ENCODE measurements at regions not wholly inside any gene's neighbourhood (a gene's known extent, or its start where the extent isn't known, plus 50 kb on each side); places are given as distances from the start of the nearest gene placed in this dataset.

DNA sequence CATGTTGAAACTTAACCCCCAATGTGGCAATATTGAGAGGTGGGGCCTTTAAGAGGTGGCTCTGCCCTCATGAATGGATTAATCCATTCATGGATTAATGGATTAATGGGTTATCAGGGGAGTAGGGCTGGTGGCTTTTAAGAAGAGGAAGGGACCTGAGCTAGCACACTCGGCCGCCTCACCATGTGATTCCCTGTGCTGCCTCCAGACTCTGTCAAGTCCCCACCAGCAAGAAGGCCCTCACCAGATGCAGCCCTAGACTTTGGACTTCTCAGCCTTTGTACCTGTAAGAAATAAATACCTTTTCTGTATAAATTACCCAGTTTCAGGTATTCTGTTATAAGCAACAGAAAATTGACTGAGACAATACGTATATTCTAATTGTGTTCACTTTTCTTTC is 272.2 kb upstream of the DMRT1 start:
- H3K9me3 ChIP-seq (ENCODE audit: control insufficient read depth, insufficient read depth, low read depth, low read length) = no peaks in the 10 kb centered on the region
- CTCF ChIA-PET = interaction anchor here (0.7 kb wide), 1 partner anchor 106 kb away, joined by 3 read pairs; no protein-coding TSS in a partner anchor
- H3K4me1 ChIP-seq (ENCODE audit: control insufficient read depth, insufficient read depth, low read length) = no peaks in the 10 kb centered on the region
- no peak overlapping the region for H3K27ac ChIP-seq (ENCODE audit: extremely low read depth, low read depth, low read length)
- POLR2A ChIA-PET = no interaction called here
- H3K4me3 ChIP-seq (ENCODE audit: low read depth, low read length) = no peak overlapping the region
- no peak for TF ChIP-seq SP2 (tag by site-specific recombination; IDR thresholded peaks at IDR 0.05)
- no peak for TF ChIP-seq ZNF830 (tag by site-specific recombination; IDR thresholded peaks at IDR 0.05; ENCODE audit: low read depth)
- TF ChIP-seq ZNF221 (tag by site-specific recombination; IDR thresholded peaks at IDR 0.05; ENCODE audit: borderline replicate concordance) = no peak
- no peak for TF ChIP-seq BCL6B (tag by site-specific recombination; IDR thresholded peaks at IDR 0.05)
- no peak for TF ChIP-seq ZNF175 (tag by site-specific recombination; IDR thresholded peaks at IDR 0.05)
- no peak for TF ChIP-seq ZNF555 (tag by site-specific recombination; conservative IDR thresholded peaks at IDR 0.05)
- no peak for TF ChIP-seq HOXC10 (CRISPR knock-in tag; IDR thresholded peaks at IDR 0.05)
- no peak for TF ChIP-seq SCRT2 (tag by site-specific recombination; IDR thresholded peaks at IDR 0.05)
- no peak for TF ChIP-seq ZNF544 (tag by site-specific recombination; IDR thresholded peaks at IDR 0.05)
- TF ChIP-seq GLIS2 (tag by site-specific recombination; IDR thresholded peaks at IDR 0.05) = no peak
- no peak for TF ChIP-seq ZNF10 (tag by site-specific recombination; IDR thresholded peaks at IDR 0.05)
- no peak for TF ChIP-seq ZNF433 (tag by site-specific recombination; IDR thresholded peaks at IDR 0.05; ENCODE audit: low read depth)
- no peak for TF ChIP-seq ZNF292 (tag by site-specific recombination; IDR thresholded peaks at IDR 0.05; ENCODE audit: borderline replicate concordance, low read depth)
- H3K36me3 ChIP-seq (ENCODE audit: control insufficient read depth in 2 of 2, insufficient read depth in 1 of 2, low read length in 2 of 2) = no peaks in the 10 kb centered on the region

GRCh38 chr9:570187-570586 is 271.3 kb upstream of the DMRT1 start:
- H3K9me3 ChIP-seq (ENCODE audit: control insufficient read depth, insufficient read depth, low read depth, low read length) = no peaks in the 10 kb centered on the region
- H3K4me1 ChIP-seq (ENCODE audit: control insufficient read depth, insufficient read depth, low read length) = no peaks in the 10 kb centered on the region
- H3K27ac ChIP-seq (ENCODE audit: extremely low read depth, low read depth, low read length) = no peak overlapping the region
- CTCF ChIA-PET = no interaction called here
- H3K36me3 ChIP-seq (ENCODE audit: control insufficient read depth in 2 of 2, insufficient read depth in 1 of 2, low read length in 2 of 2) = no peaks in the 10 kb centered on the region
- POLR2A ChIA-PET = no interaction called here
- no peak overlapping the region for H3K4me3 ChIP-seq (ENCODE audit: low read depth, low read length)
- TF ChIP-seq PRDM1 (tag by site-specific recombination; IDR thresholded peaks at IDR 0.05) (no peak), ZNF521 (tag by site-specific recombination; IDR thresholded peaks at IDR 0.05) (no peak), ZNF423 (tag by site-specific recombination; IDR thresholded peaks at IDR 0.05) (no peak), KLF1 (tag by site-specific recombination; IDR thresholded peaks at IDR 0.05) (no peak), ZNF473 (tag by site-specific recombination; IDR thresholded peaks at IDR 0.05) (no peak), PRDM2 (tag by site-specific recombination; IDR thresholded peaks at IDR 0.05; ENCODE audit: borderline replicate concordance) (no peak), ZNF324 (tag by site-specific recombination; IDR thresholded peaks at IDR 0.05) (no peak), ZSCAN5A (tag by site-specific recombination; IDR thresholded peaks at IDR 0.05) (no peak), HOXC10 (CRISPR knock-in tag; IDR thresholded peaks at IDR 0.05) (no peak), FEZF1 (tag by site-specific recombination; IDR thresholded peaks at IDR 0.05) (no peak)
- TF ChIP-seq, protein P1, sequence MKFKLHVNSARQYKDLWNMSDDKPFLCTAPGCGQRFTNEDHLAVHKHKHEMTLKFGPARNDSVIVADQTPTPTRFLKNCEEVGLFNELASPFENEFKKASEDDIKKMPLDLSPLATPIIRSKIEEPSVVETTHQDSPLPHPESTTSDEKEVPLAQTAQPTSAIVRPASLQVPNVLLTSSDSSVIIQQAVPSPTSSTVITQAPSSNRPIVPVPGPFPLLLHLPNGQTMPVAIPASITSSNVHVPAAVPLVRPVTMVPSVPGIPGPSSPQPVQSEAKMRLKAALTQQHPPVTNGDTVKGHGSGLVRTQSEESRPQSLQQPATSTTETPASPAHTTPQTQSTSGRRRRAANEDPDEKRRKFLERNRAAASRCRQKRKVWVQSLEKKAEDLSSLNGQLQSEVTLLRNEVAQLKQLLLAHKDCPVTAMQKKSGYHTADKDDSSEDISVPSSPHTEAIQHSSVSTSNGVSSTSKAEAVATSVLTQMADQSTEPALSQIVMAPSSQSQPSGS (tag by site-specific recombination; IDR thresholded peaks at IDR 0.05; ENCODE audit: low read depth) = no peak
- TF ChIP-seq, protein P2, sequence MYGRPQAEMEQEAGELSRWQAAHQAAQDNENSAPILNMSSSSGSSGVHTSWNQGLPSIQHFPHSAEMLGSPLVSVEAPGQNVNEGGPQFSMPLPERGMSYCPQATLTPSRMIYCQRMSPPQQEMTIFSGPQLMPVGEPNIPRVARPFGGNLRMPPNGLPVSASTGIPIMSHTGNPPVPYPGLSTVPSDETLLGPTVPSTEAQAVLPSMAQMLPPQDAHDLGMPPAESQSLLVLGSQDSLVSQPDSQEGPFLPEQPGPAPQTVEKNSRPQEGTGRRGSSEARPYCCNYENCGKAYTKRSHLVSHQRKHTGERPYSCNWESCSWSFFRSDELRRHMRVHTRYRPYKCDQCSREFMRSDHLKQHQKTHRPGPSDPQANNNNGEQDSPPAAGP (tag by site-specific recombination; IDR thresholded peaks at IDR 0.05) = no peak
- TF ChIP-seq, protein P3, sequence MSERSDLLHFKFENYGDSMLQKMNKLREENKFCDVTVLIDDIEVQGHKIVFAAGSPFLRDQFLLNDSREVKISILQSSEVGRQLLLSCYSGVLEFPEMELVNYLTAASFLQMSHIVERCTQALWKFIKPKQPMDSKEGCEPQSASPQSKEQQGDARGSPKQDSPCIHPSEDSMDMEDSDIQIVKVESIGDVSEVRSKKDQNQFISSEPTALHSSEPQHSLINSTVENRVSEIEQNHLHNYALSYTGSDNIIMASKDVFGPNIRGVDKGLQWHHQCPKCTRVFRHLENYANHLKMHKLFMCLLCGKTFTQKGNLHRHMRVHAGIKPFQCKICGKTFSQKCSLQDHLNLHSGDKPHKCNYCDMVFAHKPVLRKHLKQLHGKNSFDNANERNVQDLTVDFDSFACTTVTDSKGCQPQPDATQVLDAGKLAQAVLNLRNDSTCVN (tag by site-specific recombination; optimal IDR thresholded peaks at IDR 0.05) = no peak

Data from HEK293 (cell line).